ENCODE measurements at regions not wholly inside any gene's neighbourhood (a gene's known extent, or its start where the extent isn't known, plus 50 kb on each side); places are given as distances from the start of the nearest gene placed in this dataset.

- TF ChIP-seq, protein P1, sequence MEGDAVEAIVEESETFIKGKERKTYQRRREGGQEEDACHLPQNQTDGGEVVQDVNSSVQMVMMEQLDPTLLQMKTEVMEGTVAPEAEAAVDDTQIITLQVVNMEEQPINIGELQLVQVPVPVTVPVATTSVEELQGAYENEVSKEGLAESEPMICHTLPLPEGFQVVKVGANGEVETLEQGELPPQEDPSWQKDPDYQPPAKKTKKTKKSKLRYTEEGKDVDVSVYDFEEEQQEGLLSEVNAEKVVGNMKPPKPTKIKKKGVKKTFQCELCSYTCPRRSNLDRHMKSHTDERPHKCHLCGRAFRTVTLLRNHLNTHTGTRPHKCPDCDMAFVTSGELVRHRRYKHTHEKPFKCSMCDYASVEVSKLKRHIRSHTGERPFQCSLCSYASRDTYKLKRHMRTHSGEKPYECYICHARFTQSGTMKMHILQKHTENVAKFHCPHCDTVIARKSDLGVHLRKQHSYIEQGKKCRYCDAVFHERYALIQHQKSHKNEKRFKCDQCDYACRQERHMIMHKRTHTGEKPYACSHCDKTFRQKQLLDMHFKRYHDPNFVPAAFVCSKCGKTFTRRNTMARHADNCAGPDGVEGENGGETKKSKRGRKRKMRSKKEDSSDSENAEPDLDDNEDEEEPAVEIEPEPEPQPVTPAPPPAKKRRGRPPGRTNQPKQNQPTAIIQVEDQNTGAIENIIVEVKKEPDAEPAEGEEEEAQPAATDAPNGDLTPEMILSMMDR (conservative IDR thresholded peaks at IDR 0.05 in 1 of 2, IDR thresholded peaks at IDR 0.05 in 1 of 2; ENCODE audit: extremely low read depth in 1 of 2, insufficient read depth in 1 of 2, low read depth in 1 of 2, low read length in 2 of 2) = no peak
- no peak for TF ChIP-seq EZH2 (IDR thresholded peaks at IDR 0.05; ENCODE audit: borderline replicate concordance, low read length)
Observed at GRCh38 chr16:79993629-79994209, 393.2 kb upstream of the MAF start.
